ENCODE measurements at regions not wholly inside any gene's neighbourhood (a gene's known extent, or its start where the extent isn't known, plus 50 kb on each side); places are given as distances from the start of the nearest gene placed in this dataset.

GRCh38 chr18:43774497-43774896 is 497.2 kb upstream of the SYT4 start:
- Histone ChIP-seq H3K4me3 (no peak overlapping the region), H3K4me1 (ENCODE audit: low read depth) (no peaks in the 10 kb centered on the region), H3K36me3 (ENCODE audit: low read depth) (no peaks in the 10 kb centered on the region), H3K9me3 (no peaks in the 10 kb centered on the region)
- ATAC-seq, result no peak
- intact Hi-C loops (cut with DNase I, micrococcal nuclease), result no loop called here
- no peak for DNase-seq
- TF ChIP-seq, protein P1, sequence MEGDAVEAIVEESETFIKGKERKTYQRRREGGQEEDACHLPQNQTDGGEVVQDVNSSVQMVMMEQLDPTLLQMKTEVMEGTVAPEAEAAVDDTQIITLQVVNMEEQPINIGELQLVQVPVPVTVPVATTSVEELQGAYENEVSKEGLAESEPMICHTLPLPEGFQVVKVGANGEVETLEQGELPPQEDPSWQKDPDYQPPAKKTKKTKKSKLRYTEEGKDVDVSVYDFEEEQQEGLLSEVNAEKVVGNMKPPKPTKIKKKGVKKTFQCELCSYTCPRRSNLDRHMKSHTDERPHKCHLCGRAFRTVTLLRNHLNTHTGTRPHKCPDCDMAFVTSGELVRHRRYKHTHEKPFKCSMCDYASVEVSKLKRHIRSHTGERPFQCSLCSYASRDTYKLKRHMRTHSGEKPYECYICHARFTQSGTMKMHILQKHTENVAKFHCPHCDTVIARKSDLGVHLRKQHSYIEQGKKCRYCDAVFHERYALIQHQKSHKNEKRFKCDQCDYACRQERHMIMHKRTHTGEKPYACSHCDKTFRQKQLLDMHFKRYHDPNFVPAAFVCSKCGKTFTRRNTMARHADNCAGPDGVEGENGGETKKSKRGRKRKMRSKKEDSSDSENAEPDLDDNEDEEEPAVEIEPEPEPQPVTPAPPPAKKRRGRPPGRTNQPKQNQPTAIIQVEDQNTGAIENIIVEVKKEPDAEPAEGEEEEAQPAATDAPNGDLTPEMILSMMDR (IDR thresholded peaks at IDR 0.05), result no peak

GRCh38 chr18:43775591-43775990 is 498.3 kb upstream of the SYT4 start:
- ATAC-seq (no peak), DNase-seq (no peak)
- TF ChIP-seq, protein P1 (IDR thresholded peaks at IDR 0.05), result no peak
- intact Hi-C loops (cut with DNase I, micrococcal nuclease), result no loop called here
- Histone ChIP-seq H3K4me1 (ENCODE audit: low read depth) (no peaks in the 10 kb centered on the region), H3K9me3 (no peaks in the 10 kb centered on the region), H3K36me3 (ENCODE audit: low read depth) (no peaks in the 10 kb centered on the region), H3K4me3 (no peak overlapping the region)

DNA sequence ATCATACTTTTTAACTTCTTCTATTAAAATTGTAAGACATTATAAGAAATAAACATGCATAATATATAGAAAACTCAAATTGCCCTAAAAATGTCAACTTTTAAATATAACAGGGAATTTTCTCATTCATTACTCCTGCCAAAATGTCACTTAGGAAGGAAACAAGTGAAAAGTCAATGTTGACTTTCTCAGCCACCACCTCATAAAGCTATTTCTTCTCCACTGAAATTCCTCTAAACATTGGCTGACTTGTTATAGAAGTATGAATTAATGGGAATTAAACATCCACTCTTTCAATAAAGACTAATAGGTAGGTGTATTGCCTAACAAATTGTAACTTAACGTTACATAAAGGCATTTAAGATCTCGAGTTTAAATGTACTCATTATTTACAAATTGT is 499.7 kb upstream of the SYT4 start:
- DNase-seq (no peak), ATAC-seq (no peak)
- H3K9me3 ChIP-seq, result no peaks in the 10 kb centered on the region
- TF ChIP-seq, protein P1 (IDR thresholded peaks at IDR 0.05), result no peak
- H3K4me1 ChIP-seq (ENCODE audit: low read depth), result no peaks in the 10 kb centered on the region
- intact Hi-C loops (cut with DNase I, micrococcal nuclease), result no loop called here
- H3K36me3 ChIP-seq (ENCODE audit: low read depth), result no peaks in the 10 kb centered on the region
- H3K4me3 ChIP-seq, result no peak overlapping the region

DNA sequence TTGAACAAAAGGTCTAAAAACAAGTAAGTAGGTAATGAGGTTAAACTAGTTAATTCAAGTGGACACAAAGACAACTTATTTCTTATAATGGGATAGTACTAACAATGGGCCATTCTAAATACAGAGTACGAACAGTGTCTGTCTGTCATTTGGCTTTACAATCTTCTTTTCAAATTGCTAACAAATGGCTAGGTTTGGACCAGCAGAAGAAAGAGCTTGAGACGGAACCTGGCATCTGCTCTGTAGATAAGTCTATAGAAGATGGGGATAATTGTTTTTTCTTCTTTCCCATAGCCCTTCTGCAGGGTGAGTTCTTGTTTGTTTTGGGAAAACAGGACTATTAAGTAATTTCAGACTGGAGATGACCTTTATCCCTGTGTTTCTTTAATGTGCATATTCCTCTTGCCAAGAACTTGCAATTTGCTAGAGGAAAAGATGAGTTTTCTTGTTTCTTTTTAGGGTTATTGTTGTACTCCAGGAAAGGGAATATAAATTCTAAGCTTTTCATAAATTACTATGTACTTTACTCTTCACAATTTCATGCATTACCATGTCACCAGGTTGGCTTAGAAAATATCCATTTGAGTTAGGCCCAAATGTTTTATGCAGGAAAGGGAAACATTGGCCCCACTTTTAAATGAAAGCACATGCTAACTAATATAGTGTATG is 500.5 kb upstream of the SYT4 start:
- Histone ChIP-seq H3K4me1 (ENCODE audit: low read depth) (no peaks in the 10 kb centered on the region), H3K36me3 (ENCODE audit: low read depth) (no peaks in the 10 kb centered on the region), H3K4me3 (no peak overlapping the region), H3K9me3 (no peaks in the 10 kb centered on the region)
- TF ChIP-seq, protein P1 (IDR thresholded peaks at IDR 0.05), result no peak
- DNase-seq, result no peak
- intact Hi-C loops (cut with DNase I, micrococcal nuclease), result no loop called here
- no peak for ATAC-seq

DNA sequence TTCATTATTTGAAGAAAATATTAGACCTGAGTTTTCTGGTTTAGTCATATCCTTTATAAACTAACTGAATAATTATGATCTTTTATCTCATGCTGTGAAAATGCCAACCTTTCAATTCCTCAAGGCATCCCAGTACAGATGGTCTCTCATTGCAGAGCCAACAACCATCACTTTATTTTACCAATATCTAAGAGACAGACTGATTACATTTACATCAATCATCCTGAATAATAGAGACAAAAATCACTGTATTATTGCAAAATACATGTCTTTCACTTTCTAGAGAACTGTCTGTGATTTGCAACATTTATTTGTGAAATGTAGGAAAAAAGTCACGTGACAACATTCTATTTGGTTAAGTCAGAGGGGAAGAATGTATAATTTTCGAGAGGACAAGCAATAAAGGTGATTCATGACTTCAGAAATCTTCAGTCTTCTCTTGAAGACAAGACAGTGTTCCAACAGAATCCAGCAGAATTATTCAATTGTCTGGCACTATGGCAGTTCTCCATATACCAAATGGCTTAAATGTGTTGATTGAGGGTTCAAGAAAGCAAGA is 503.6 kb upstream of the SYT4 start:
- no peaks in the 10 kb centered on the region for H3K4me1 ChIP-seq (ENCODE audit: low read depth)
- no peaks in the 10 kb centered on the region for H3K9me3 ChIP-seq
- DNase-seq, result no peak
- no peak overlapping the region for H3K4me3 ChIP-seq
- intact Hi-C loops (cut with DNase I, micrococcal nuclease), result no loop called here
- ATAC-seq, result no peak
- TF ChIP-seq, protein P1 (IDR thresholded peaks at IDR 0.05), result no peak
- H3K36me3 ChIP-seq (ENCODE audit: low read depth), result no peaks in the 10 kb centered on the region
